H9 (cell line): ENCODE measurements at regions not wholly inside any gene's neighbourhood (a gene's known extent, or its start where the extent isn't known, plus 50 kb on each side); places are given as distances from the start of the nearest gene placed in this dataset.

Experiments used
- DNase-seq: peaks from one replicate; pipeline ENCODE4 v3.0.0-alpha.2; 2017
- H2AFZ ChIP-seq: one replicate; pipeline ENCODE4 v1.6.1; 2013; ENCODE audit warnings: mild to moderate bottlenecking, low read length, control low read depth, moderate library complexity
- H2AK5ac ChIP-seq: 2 replicates; pipeline ENCODE4 v1.6.1; 2013; ENCODE audit warnings: low read length, control low read depth, mixed read lengths; ENCODE audit not compliant: insufficient read length
- H2BK120ac ChIP-seq: one replicate; pipeline ENCODE4 v1.6.1; 2013; ENCODE audit warnings: low read depth, mild to moderate bottlenecking, low read length, control low read depth, inconsistent platforms; ENCODE audit not compliant: poor library complexity, severe bottlenecking
- H2BK12ac ChIP-seq: 2 replicates; pipeline ENCODE4 v1.6.1; 2013; ENCODE audit warnings: low read length, control low read depth, mixed read lengths, low read depth; ENCODE audit not compliant: insufficient read length
- H2BK15ac ChIP-seq: 2 replicates; pipeline ENCODE4 v1.6.1; 2013; ENCODE audit warnings: low read depth, low read length, control low read depth
- H2BK20ac ChIP-seq: one replicate; pipeline ENCODE4 v1.6.1; 2013; ENCODE audit warnings: low read depth, mild to moderate bottlenecking, low read length, control low read depth, inconsistent platforms; ENCODE audit not compliant: poor library complexity, severe bottlenecking
- H2BK5ac ChIP-seq: 2 replicates; pipeline ENCODE4 v1.6.1; 2013; ENCODE audit warnings: low read length, control low read depth, mixed read lengths; ENCODE audit not compliant: insufficient read length
- H3K14ac ChIP-seq: 2 replicates; pipeline ENCODE4 v1.6.1; 2013; ENCODE audit warnings: low read length, control low read depth; ENCODE audit not compliant: insufficient read depth
- H3K18ac ChIP-seq: 2 replicates; pipeline ENCODE4 v1.6.1; 2013; ENCODE audit warnings: low read depth, mild to moderate bottlenecking, mixed read lengths, low read length, control low read depth; ENCODE audit not compliant: insufficient read length
- H3K23ac ChIP-seq: 2 replicates; pipeline ENCODE4 v1.6.1; 2013; ENCODE audit warnings: low read length, control low read depth, mixed read lengths, low read depth; ENCODE audit not compliant: insufficient read length
- H3K23me2 ChIP-seq: 2 replicates; pipeline ENCODE4 v1.6.1; 2013; ENCODE audit warnings: low read depth, mild to moderate bottlenecking, mixed read lengths, low read length, control low read depth; ENCODE audit not compliant: insufficient read length, poor library complexity, severe bottlenecking
- H3K27ac ChIP-seq: 2 replicates; pipeline ENCODE4 v1.5.1; 2013; ENCODE audit warnings: low read length, control low read depth, mixed read lengths, low read depth; ENCODE audit not compliant: insufficient read length
- H3K27me3 ChIP-seq: 2 replicates; pipeline ENCODE4 v1.6.1; 2013; ENCODE audit warnings: low read length, control low read depth, inconsistent platforms; ENCODE audit not compliant: insufficient read depth
- H3K4ac ChIP-seq: 2 replicates; pipeline ENCODE4 v1.6.1; 2013; ENCODE audit warnings: low read depth, mild to moderate bottlenecking, control low read depth, inconsistent platforms, low read length, moderate library complexity
- H3K4me1 ChIP-seq: 2 replicates; pipeline ENCODE4 v1.6.1; 2013; ENCODE audit warnings: low read length, control low read depth, inconsistent platforms; ENCODE audit not compliant: insufficient read depth
- H3K4me2 ChIP-seq: 2 replicates; pipeline ENCODE4 v1.6.1; 2013; ENCODE audit warnings: low read length, control low read depth, mixed read lengths; ENCODE audit not compliant: insufficient read length, insufficient read depth
- H3K56ac ChIP-seq: 2 replicates; pipeline ENCODE4 v1.6.1; 2013; ENCODE audit warnings: low read depth, mild to moderate bottlenecking, mixed read lengths, low read length, control low read depth; ENCODE audit not compliant: insufficient read length
- H3K79me1 ChIP-seq: 2 replicates; pipeline ENCODE4 v1.6.1; 2013; ENCODE audit warnings: low read depth, mild to moderate bottlenecking, moderate library complexity, low read length, control low read depth, inconsistent platforms; ENCODE audit not compliant: insufficient read depth, poor library complexity, severe bottlenecking
- H3K79me2 ChIP-seq: 2 replicates; pipeline ENCODE4 v1.6.1; 2013; ENCODE audit warnings: low read length, control low read depth, inconsistent platforms; ENCODE audit not compliant: insufficient read depth
- H3K9ac ChIP-seq: 2 replicates; pipeline ENCODE4 v1.6.1; 2013; ENCODE audit warnings: low read length, control low read depth, mixed read lengths; ENCODE audit not compliant: insufficient read length; ENCODE audit errors: extremely low read depth
- H3K9me3 ChIP-seq: one replicate; pipeline ENCODE4 v1.6.1; 2013; ENCODE audit warnings: low read depth, low read length, inconsistent platforms; ENCODE audit not compliant: control insufficient read depth
- H3T11ph ChIP-seq: one replicate; pipeline ENCODE4 v1.6.1; 2013; ENCODE audit warnings: mild to moderate bottlenecking, low read length, control low read depth, inconsistent platforms
- H4K20me1 ChIP-seq: one replicate; pipeline ENCODE4 v1.6.1; 2013; ENCODE audit not compliant: control insufficient read depth, insufficient read length, insufficient read depth
- H4K5ac ChIP-seq: 2 replicates; pipeline ENCODE4 v1.6.1; 2013; ENCODE audit warnings: low read depth, mild to moderate bottlenecking, mixed read lengths, low read length, control low read depth; ENCODE audit not compliant: insufficient read length
- H4K8ac ChIP-seq: replicated peaks from 2 replicates; pipeline ENCODE4 v1.6.1; 2013; ENCODE audit warnings: low read length, control low read depth, mixed read lengths, low read depth; ENCODE audit not compliant: insufficient read length
- H4K91ac ChIP-seq: 2 replicates; pipeline ENCODE4 v1.6.1; 2013; ENCODE audit warnings: low read depth, mild to moderate bottlenecking, moderate library complexity, mixed read lengths, low read length, control low read depth; ENCODE audit not compliant: insufficient read length
- H3K27ac Mint-ChIP-seq, 3 experiments: 2 replicates in 2 of 3; 3 replicates in 1 of 3; pipeline ENCODE4 v1.8.0; 2020 to 2021; ENCODE audit warnings: mixed read lengths in 3 of 3, mild to moderate bottlenecking in 1 of 3, moderate library complexity in 1 of 3
- H3K27me3 Mint-ChIP-seq: 2 replicates; pipeline ENCODE4 v1.8.0; 2021; ENCODE audit warnings: low read depth, mild to moderate bottlenecking, moderate library complexity, mixed read lengths
- H3K36me3 Mint-ChIP-seq, 3 experiments: 2 replicates in 2 of 3; 3 replicates in 1 of 3; pipeline ENCODE4 v1.8.0; 2020 to 2021; ENCODE audit warnings: low read depth in 3 of 3, mixed read lengths in 3 of 3; ENCODE audit not compliant: insufficient read depth in 1 of 3
- H3K4me1 Mint-ChIP-seq, 2 experiments: 2 replicates each; pipeline ENCODE4 v1.8.0; 2020; ENCODE audit warnings: mixed read lengths in 2 of 2
- H3K4me3 Mint-ChIP-seq, 2 experiments: 2 replicates in 1 of 2; 3 replicates in 1 of 2; pipeline ENCODE4 v1.8.0; 2020 to 2021; ENCODE audit warnings: mild to moderate bottlenecking in 2 of 2, mixed read lengths in 2 of 2, moderate library complexity in 1 of 2
- H3K9me3 Mint-ChIP-seq, 2 experiments: 2 replicates in 1 of 2; 3 replicates in 1 of 2; pipeline ENCODE4 v1.8.0; 2020; ENCODE audit warnings: mild to moderate bottlenecking in 2 of 2, mixed read lengths in 2 of 2, moderate library complexity in 1 of 2
- CTCF ChIP-seq: fragments of 200-600 bp; sonication (generic); conservative IDR thresholded peaks from 3 replicates; pipeline ENCODE4 v1.8.0; 2021; ENCODE audit warnings: antibody characterized with exemption, mild to moderate bottlenecking
- WGBS: extraction: QIAGEN DNeasy Blood & Tissue Kit; methylation state at CpG from one replicate; pipeline ENCODE4 v1.1.7; 2013; ENCODE audit warnings: missing lambda C conversion rate, low lambda C conversion rate, mixed read lengths; ENCODE audit not compliant: insufficient read length; ENCODE audit errors: extremely low coverage; 5-methylcytosine and 5-hydroxymethylcytosine counted together

- H3K36me3 Mint-ChIP-seq, result no peaks in the 10 kb centered on the region
- no peak overlapping the region for H2AK5ac ChIP-seq
- no CpG with 5 or more reads among the region's 3 CpGs for WGBS
- H4K8ac ChIP-seq, result no peak overlapping the region
- no peak overlapping the region for H3K4me2 ChIP-seq
- no peak overlapping the region for H3K18ac ChIP-seq
- no peak overlapping the region for H4K5ac ChIP-seq
- H2BK15ac ChIP-seq, result no peak overlapping the region
- H4K91ac ChIP-seq, result no peak overlapping the region
- H3K4me1 Mint-ChIP-seq, result no peaks in the 10 kb centered on the region
- no peaks in the 10 kb centered on the region for H3K79me2 ChIP-seq
- H2BK20ac ChIP-seq, result no peak overlapping the region
- no peak overlapping the region for H2AFZ ChIP-seq
- no peak overlapping the region for H3K4ac ChIP-seq
- H3K79me1 ChIP-seq, result no peaks in the 10 kb centered on the region
- H3K23ac ChIP-seq, result no peak overlapping the region
- H2BK120ac ChIP-seq, result no peak overlapping the region
- no peak overlapping the region for H3K14ac ChIP-seq
- H3K27ac ChIP-seq, result no peak overlapping the region
- H3K9me3 ChIP-seq, result no peaks in the 10 kb centered on the region
- no peak overlapping the region for H3K4me3 Mint-ChIP-seq
- H2BK12ac ChIP-seq, result no peak overlapping the region
- no peak for TF ChIP-seq CTCF
- no peaks in the 10 kb centered on the region for H3K4me1 ChIP-seq
- H3K27me3 Mint-ChIP-seq, result peaks cover 2% of the 10 kb centered on the region
- no peak overlapping the region for H3T11ph ChIP-seq
- no peak overlapping the region for H3K56ac ChIP-seq
- no peaks in the 10 kb centered on the region for H3K27me3 ChIP-seq
- H3K9ac ChIP-seq, result no peak overlapping the region
- H3K27ac Mint-ChIP-seq, result no peak overlapping the region
- H3K9me3 Mint-ChIP-seq, result no peaks in the 10 kb centered on the region
- no peaks in the 10 kb centered on the region for H4K20me1 ChIP-seq
- H3K23me2 ChIP-seq, result no peaks in the 10 kb centered on the region
- no peak for DNase-seq
- H2BK5ac ChIP-seq, result no peak overlapping the region
These were observed 83.5 kb downstream of the TTC6 start for GRCh38 chr14:37678916-37679315.
